Colon (tissue), 2 donors: ENCODE measurements at regions not wholly inside any gene's neighbourhood (a gene's known extent, or its start where the extent isn't known, plus 50 kb on each side); places are given as distances from the start of the nearest gene placed in this dataset.
A peak's percentile ranks its signal among the peaks of the same experiment; 100 is the strongest.

Experiments used
- FAIRE-seq: peaks from 2 replicates; lab custom pipeline; 2012; peaks lifted over from hg19 to GRCh38; lab: Jason Lieb, UNC
- donor health status: control.
- donor health status: control.

DNA sequence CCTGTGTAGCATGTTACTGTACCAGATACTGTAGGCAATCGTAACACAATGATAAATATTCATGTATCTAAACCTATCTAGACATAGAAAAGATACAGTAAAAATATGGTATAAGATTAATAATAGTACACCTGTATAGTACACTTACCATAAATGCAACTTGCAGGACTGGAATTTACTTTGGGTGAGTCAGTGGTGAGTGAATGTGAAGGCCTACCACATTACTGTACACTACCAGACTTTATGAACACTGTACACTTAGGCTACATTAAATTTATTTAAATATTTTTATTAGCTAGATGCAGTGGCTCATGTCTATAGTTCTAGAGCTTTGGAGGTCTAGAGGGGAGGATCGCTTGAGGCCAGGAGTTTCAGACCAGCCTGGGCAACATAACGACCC is 186.6 kb upstream of the ROPN1 start:
- no peak for FAIRE-seq

DNA sequence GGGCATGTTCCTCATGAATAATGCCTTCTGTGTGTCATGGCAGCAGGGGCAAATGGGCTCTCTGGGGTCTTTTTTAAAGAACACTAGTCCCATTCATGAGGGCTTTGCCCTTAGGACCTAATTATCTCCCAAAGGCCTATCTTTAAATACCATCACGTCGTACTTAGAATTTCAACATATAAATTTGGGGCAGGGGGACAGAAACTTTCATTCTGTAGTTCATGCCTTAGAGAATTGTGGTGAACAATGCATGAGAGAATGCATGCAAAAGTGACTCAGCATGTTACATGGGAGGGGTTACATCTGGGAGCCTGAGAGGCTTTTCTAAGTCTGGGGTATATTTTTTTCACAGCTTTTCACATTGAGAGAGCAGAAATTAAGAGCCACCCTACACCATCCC is 208.5 kb upstream of the ROPN1 start:
- FAIRE-seq, result no peak

DNA sequence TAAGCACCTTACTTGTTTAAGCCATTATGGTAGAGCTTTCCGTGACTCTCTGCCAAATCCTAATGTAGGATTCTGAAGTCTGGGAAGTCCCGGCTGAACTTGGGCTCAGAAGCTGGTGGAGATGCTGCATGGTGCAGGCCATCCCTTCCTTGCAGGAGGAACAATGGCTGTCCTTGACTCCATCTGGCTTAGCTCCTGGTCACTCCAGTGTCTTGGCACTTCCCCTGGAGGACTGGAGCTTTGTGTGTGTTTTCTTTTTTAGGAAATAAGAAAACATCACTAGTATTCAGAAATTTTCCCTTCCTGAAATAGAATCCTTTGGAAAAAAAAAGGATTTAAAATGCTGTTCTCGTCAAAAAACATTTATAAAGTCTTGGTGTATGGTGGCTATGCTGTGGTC is 209.3 kb upstream of the ROPN1 start:
- no peak for FAIRE-seq

DNA sequence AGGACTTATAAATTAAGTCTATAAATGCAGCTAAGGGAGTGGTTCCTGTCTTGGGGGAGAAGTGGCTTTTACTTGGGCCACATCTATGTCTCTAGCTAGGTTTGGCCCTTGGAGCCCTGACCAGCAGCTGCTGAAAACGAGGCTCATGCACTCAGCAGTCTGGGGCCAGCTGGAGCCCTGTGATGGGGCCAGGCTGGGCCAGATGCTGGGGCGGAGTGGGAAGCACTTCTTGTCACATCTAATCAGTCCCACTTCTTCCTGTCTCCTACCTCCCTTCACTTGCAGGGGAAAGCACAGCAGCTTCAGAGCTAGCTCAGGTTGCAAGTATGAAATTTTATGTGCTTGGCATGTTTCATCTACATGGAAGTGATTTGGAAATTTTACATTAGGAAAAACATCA is 209.9 kb upstream of the ROPN1 start:
- FAIRE-seq, result no peak

DNA sequence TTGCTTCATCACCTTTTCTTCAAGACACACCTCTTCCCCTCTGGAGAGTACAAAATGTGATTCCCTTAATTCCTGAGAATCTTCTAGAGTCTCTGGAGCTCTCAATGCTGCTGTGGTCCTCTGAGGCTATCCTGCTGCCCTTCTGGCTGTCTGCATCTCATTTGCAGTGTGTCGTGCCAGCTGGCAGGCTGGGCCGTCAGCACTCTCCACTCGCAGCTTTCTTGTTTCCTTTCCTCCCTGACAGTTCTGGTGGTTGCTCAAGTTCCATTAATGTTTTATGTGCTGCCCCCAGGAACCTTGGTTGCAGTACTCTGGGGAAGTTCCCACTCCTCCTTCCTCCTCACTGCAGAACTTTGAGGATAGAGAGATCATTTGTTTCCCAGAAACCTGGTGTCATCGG is 210.8 kb upstream of the ROPN1 start:
- no peak for FAIRE-seq

DNA sequence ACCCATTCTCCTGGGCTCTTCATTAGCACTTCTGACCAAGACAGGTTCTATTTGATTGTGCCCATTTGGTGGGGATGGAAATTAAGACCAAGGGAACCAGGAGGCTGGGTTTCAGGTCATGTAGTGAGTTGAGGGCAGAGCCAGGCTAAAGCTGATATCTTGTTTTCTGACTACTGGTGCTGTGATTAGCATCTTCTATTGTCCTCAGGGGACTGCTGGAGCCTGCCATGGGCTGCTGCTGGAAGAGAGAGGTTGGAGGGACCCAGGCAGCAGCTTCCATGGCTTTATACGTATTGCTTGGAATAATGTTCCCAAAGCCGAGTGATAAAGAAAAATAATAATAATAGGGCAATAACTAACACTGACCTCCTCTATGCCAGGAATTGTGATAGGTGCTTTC is 211.4 kb upstream of the ROPN1 start:
- FAIRE-seq, result no peak

DNA sequence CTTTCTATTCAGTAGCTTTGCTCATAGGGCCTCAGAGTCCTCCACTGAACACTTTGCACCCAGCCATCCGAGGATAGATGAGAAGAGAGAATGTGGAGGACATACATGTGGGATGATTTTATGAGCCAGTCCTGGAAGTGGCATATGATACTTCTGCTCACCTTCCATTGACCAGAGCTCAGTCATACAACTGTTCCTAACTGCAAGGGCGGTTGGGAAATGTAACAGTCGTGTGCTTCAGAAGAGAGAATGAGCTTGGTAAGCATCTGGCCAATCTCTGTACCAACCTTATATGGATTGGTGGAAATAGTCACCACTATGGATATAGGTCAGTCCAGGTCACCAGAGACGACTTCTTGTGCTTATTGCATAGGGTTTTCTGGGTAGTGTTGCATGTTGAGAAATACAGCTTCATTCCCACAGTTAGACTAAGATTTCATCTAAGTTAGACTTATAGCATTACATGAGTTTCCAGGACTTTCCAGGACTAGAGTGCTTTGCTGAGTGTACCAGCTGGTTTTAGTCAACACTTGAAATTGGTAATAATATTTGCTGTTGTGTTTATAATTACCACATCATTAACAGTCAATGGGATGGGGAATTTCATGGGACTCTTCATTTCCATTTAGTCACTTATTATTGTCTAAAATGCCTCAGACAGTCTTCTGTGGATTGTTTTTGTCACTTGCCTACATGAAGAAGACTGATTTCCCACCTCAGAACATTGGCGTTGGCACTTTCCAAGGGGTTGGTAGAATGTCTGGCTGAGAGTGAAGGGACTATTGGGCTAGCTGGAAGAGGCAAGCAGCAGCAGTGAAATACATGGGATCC is 214.5 kb upstream of the ROPN1 start:
- FAIRE-seq, result no peak

DNA sequence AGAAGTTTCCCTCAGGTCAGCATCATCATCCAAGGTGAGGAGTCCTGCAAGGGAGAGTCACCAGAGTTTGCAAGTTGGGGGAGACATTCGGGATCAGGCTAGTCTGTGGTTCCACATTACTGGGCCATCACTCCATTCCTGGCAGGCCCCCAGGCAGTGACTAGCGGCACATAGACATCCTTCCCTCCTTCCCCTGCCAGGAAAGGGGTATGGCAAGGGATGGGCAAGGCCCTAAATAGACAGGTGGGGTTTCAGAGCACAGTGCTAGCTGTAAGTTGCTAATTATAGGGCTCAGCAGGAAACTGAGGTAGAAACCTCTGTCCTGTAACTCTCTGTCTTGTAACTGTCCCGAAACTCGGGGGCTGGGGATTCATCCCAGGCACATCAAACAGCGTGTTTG is 215.2 kb upstream of the ROPN1 start:
- FAIRE-seq, result no peak

DNA sequence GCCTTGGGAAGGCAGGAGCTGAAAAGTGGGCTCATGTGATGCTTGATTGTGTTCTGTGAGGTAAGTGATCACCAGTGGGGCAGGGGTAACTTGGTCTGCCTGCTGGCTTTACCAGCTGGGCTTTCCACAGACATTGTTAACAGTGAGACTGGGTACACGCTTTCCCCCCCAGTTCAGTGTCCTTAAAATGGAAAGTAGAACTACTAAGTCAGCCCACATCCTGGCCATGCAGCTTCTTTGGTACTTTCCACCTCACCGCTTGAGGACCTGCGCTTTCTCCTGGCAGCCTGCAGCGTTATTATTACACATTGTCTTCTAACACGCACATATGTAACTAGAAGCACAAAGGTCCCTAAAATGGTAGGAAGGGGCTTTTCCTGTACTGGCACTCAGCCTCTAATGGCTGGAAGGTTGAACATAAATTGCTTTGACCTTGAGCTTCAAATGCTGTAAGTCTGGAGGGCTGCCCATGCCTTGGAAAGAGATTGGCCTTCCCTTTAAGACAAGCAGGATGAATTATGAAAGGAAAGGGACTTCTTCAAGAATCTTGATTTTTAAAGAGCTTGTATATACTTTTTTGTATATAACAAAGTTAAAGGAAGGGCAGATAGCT is 216.1 kb upstream of the ROPN1 start:
- FAIRE-seq, result no peak

DNA sequence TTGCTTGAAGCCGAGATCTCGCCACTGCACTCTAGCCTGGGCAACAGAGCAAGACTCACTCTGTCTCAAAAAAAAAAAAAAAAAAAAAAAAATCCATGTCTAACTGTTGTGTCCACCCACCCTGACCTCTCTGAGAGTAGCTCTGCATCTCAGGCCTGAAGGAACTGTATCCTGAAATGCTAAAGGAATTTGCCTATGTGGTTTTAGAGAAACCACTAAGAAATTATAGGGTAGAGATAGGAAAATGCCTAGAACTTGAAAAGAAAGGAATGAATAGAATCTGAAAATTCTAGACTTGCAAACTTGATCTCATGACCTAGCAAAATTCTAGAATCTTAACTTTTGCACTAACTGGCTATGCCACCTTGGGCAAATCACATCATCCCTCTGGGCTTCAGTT is 217.5 kb upstream of the ROPN1 start:
- FAIRE-seq, result no peak

DNA sequence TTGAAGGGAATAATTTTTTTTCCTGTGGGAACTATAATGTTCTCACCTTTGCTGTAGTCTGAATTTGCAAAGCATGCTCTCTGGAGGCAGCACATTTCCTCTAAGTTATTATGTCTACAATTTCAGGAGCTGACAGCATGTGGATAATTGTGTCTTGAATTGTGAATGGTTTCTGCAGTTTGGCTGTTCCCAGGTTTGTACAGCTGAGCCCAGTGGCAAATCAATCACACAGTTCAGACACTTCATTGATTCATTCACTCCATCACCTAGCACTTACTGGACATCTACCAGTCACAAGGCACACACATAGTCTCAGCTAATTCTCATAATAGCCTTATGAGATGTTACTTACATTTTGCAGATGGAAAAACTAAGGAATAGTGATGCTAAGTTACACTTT is 219.0 kb upstream of the ROPN1 start:
- FAIRE-seq, result no peak

DNA sequence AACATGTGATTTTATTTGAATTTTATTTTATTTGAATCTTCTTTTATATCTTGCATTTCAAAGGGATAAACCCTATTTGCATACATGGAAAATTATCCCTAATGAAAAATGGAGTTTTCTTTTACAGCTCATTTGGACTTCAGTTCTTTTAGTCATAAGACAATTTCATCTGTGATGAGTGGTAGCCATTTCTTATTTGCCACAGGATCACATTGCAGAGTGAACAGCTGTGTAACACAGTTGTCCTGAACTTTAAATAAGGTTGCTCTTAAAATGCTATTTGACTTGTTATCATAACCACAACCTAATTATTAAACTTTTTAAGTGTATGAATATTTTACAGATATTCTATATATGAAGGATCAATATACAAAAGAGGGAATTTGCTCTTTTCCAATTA is 221.7 kb upstream of the ROPN1 start:
- peak; percentile 31 for FAIRE-seq

DNA sequence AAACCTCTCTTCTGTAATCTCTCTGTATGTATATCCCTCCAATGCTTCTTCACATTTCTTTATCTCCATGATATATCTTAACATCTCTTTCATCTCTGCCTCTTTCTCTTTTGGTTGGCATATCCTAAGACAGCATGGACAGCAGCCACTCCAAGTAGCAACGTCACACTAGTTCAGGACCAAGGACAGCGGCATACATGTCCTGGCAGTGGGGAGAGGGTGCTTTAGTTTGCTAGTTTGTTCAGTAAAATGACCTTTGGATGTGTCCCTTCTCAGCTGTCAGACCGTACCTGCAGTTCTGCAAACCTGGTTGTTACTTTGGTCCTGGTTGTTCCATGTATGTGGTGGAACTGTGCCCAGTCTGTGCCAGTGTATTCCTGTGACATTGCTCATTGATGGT is 225.6 kb upstream of the ROPN1 start:
- FAIRE-seq, result no peak

DNA sequence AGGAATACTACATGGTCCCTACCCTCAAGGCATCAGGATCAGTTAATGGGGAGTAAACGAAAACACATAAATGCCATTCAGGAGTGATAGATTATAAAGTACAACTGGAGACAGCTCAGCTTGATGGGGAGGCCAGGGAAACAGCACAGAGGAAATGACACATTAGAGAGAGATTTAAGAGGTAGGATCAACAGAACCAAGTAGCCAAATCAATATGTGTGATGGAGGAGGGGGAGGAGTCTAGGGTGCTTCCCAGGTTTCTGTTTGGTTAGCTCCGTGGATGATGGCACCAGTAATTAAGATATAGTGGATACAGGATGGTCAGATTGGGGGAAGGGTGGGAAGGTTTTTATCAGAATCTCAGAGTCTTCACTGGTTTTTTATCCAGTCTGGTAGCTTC is 229.5 kb upstream of the ROPN1 start:
- no peak for FAIRE-seq

DNA sequence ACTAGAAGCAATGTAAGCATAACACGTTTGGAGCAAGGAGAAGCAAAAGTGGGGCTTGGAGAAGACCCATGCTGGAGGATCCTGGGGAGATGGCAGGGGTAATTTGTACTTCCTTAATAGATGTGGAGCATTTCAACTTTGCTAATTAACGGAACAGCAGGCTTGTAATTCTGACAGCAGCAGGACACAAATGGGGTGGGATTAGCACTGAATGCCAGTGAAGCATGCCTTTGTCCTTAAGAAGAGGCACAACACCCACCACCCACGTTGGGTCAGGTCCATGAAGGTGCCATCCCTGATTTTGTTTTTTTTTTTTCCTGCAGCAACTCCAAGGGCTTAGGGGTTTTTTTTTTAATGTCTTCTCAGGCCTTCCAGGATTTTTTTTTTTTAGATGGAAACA is 231.9 kb upstream of the ROPN1 start:
- no peak for FAIRE-seq

DNA sequence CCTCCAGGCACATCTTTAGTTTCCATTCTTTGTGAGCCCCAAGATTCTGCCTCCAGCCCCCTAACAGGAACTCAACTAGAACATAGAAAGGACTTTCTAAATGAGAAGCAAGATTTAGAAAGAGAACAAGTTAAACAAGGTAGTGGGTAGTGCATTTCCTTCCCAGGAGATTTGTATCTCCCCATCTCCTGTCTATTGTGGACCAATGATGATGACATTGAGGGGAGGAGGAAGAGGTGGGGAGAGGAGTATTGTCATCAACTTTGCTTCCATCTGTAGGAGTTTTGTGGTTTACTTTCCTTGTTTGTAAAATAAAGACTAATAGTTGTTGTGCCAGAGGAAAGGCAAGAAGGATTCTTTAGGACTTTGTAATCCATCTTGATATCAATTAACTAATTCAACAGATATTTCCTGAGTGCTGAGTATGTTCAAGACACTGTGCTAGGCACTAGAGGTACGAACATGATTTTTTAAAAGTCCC is 235.3 kb upstream of the ROPN1 start:
- FAIRE-seq, result no peak

DNA sequence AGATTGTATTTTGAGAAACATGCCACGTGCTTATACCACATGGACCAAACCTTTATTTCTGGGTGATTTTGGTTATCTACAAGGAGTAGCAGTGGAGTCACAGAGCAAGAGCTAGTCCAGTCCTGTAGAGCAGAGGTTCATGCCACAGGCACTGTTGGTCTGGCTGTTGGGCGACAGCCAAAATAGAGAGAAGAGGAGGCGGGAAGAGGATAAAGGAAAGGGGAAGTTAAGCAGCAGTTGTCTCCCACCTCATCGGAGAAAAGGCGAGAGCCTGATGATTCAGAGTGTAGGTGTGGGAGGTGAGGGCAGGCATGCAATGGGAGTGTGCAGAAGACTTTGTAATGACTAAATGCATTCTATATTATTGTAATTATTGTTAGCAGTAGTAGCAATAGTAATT is 237.5 kb upstream of the ROPN1 start:
- no peak for FAIRE-seq

DNA sequence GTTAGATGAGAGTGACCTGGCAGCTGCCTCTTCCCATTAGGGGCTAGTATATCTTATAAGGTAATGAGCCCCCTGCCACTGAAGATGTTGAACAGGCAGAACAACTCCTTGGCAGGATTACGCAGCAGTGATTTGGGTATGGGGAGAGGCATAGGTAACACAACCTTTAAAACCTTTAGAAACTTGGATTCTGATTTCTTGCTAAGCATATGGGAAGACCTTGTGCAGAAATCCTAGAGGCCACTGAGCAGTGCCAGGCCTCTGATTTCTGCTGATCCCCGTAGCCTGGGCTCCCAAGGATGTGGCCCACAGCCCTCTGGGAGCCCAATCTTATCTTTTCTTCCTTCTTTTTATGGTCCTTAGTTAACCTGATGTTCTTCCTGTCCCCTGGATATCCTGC is 237.9 kb upstream of the ROPN1 start:
- no peak for FAIRE-seq

DNA sequence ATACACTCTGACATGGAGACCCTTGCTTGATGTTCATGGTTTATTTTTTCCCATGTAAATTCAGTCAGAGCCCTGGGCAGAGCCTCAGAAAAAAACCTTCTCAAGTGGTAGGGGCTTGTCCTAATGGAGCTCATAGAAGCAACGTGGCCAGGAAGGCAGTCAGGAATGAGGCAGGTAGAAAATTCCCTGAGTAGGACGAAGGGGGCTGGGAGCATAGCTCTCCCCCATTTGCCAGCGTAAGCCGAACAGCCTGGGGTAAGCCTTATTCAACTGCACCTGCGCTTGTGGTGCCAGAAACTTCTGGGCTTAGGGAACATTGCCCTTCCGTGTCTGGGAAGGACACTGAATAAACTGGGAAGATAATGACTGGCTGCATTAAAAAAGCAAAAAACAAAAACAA is 238.5 kb upstream of the ROPN1 start:
- no peak for FAIRE-seq

DNA sequence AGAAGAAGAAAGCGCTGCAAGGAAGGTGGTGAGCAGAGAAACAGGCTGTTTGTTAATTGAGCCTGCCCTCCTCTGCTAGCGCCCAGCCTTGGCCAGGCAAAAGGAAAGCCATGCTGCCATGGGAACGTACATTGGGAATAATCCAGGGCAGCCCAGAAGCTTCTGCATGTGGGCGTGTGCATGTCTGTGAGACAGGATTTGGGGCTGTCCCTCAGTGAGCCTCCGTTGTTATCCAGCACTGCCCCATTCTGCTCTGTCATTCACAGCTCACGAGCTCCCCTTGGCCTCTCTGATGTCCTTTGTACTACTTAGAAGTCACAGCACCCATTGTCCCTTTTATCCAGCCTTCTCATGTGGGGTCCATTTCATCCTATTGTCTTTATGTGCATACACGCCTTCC is 239.1 kb upstream of the ROPN1 start:
- FAIRE-seq, result no peak

DNA sequence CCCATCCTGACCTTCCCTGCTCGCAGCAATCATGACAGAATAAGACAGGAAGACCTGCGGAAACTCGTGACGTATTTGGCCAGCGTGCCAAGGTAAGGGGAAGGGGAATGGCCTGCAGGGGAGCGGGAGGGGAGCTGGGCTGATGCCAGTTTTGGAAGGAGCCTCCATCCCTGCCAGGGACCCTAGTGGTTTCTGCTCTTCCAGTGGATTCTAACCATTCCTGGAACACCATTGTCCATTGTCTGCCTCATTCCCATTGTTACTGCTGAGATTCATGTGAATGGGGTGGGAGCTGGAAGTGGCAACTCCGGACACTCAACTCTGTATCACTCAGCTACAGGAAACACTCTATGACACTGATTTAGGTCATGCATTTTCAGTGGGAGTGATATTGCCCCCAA is 242.9 kb upstream of the ROPN1 start:
- no peak for FAIRE-seq

DNA sequence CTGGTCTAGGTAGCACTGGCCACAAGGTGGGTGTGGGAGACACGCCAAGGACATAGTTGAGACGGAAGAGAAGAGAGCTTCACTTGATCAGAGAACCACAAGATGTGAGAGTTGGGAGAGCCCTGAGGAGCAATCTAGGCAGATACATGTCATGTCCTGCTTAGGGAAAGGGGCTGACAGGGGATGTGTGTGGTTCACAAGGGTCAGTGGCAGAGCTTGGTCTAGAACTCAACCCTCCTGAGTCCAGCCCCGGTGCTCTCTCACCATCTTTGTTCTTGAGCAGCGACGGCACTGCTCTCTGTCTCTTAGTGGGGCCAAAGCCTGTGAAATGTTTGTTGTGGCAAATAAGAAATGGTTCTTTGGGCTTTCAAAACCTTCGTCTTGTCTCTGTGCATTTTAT is 243.5 kb upstream of the ROPN1 start:
- FAIRE-seq, result no peak

DNA sequence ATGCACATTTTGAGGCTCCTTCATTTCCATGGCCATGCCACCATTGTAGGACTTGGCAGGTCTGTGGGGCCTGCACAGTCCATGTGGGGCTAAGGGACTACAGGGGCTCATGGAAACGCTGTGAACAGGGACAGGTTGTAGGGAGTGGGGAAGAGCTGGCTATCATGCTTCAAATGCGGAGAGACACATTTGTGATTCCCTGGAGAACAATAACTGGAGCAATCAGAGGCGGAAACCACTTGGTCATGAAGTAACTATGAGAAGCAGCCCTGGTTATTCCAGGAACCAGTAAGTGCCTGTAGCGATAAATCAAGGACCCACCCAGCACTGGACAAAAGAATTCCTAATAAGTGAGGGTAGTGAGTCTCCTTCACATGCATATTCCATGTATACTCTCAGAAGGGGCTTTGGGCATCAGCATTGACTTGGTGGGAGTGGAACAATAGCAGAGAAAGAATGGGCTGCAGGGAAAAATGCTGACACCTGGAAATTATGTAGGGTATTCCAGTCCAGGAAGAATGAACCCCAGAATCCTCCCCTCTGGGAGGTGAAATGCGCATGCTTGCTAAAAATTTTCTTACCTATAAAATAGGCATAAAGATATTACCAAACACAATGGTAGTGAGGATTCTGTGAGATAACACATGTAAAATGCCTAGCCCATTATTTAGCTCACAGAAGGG is 251.4 kb upstream of the ROPN1 start:
- no peak for FAIRE-seq

DNA sequence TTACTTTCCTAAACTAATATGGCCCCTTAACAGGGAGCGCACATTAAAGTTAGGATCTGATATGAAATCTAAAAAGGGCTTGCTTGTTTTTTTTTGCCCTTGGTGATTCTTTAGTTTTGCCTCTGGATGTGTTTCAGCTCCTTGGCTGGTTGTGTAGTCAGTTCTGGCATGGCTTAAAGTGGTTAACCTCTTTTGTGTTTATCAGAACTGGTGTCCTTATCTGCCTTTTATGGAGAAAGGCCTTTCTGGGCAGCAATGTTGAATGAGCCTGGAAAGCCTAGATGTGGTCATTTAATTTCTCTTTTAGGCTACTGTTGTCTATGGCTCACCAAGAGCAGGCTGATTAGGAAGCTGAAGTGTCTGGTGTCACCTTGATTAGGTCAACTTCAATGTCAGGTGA is 254.5 kb upstream of the ROPN1 start:
- no peak for FAIRE-seq
